ENCODE measurements at regions not wholly inside any gene's neighbourhood (a gene's known extent, or its start where the extent isn't known, plus 50 kb on each side); places are given as distances from the start of the nearest gene placed in this dataset.

- TF ChIP-seq CTCF (IDR thresholded peaks at IDR 0.05; ENCODE audit: low read depth, low read length) (no peak), EZH2phosphoT487 (IDR thresholded peaks at IDR 0.05; ENCODE audit: low read depth) (no peak)
Observed at GRCh38 chr4:11831739-11832138, 403.0 kb upstream of the HS3ST1 start.
